ENCODE measurements at regions not wholly inside any gene's neighbourhood (a gene's known extent, or its start where the extent isn't known, plus 50 kb on each side); places are given as distances from the start of the nearest gene placed in this dataset.
"Not testable (repeated sequence)": the region's sequence is repeated elsewhere in the genome, so short reads cannot be mapped to it uniquely, and the experiment has no call there.

DNA sequence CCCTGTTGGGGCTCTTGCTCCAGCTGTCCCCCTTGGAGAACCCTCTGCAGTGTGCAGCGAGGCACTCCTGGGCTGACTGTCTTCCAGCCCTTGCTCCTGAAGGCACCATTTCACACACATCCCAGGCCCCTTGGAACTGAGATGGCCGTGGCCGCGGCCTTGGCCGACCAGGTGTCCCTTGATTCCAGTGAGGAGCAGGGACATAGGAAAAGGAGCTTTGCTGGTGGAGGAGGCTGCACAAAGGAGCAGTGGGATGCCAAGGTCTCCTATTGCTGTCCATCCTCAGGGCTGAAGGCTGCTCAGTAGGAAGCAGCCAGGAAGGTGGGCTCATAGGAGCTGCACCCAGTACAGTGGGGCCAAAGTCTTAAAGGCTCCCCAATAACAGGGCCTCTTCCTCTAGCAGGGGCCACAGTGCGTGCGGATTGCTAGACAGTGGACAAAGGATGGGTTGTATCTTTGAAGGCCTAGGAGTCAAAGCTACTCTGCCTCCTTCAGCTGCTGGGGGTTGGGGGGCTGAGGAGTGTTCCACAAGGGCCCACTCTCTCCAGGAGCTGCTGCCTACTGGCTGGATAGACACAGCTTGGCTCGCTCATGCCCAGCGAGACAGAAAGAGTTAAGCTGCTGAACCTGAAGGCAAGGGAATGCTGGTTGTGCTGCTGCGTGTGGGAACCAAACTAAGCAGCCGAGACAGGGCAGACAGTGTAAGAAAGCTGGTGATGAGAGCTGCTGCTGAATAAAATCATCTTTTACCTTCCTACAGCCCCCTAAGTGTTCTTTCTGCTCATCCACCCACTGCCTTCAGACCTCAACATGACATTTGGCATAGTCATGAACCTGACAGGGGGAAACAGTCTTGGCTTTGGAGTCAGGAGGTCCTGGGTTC lies 891.9 kb upstream of the ZNF722 start:
- DNase-seq, result no peak

DNA sequence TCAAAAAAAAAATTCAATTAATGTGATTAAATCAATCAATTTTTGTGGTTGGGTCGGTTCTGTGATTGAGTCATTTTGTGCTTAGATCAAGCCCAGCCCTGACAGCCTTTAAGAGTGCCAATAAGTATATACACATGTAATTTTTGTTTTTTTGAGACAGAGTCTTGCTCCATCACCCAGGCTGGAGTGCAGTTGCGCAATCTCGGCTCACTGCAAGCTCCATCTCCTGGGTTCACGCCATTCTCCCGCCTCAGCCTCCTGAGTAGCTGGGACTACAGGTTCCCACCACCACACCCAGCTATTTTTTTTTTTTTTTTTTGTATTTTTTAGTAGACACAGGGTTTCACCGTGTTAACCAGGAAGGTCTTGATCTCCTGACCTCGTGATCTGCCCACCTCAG lies 887.1 kb upstream of the ZNF722 start:
- DNase-seq, result not testable (repeated sequence)

DNA sequence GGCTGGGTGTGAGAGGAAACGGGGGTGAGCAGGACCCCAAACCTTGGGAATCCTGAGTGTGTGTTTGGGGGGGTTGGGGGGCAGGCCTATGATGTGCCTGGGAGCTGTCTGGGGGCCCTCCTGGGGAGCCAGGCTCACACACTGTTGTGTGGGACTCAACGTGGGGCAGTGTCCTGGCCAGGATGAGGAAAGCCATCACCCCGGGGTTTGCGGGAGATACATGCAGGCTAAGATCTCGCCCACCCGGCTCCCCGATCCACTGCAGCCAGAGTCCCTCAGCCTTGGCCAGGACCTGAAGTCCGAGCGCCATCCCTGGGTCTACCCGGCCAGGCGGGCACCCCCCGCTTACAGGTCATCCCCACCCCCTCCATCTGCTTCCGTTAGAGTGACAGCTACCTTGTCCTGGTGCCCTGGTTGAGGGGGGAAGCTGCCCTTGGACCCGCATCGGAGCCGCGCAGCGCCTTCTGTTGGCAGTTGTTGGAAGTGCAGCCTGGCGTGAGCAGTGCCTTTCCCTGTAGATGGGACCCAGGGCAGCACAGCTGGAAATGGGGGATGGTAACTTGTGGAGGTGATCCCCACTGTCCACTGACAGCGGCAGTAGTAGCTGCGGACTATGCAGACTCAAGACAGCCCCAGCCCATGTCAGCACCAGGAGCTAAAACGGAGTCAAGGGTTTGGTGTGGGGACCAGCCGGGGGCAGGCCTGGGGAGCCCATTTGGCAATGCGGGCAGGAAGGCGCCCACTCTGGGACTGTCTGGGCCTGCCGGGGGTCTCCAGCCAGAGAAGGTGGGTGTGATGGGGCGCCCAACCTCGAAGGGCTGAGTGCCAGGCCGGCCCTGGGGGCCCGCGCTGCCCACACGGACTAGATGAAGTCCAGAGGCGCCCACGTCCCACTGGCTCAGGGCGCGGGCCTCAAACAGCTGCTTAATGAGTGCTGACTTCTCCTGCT lies 885.6 kb upstream of the ZNF722 start:
- DNase-seq, result no peak

DNA sequence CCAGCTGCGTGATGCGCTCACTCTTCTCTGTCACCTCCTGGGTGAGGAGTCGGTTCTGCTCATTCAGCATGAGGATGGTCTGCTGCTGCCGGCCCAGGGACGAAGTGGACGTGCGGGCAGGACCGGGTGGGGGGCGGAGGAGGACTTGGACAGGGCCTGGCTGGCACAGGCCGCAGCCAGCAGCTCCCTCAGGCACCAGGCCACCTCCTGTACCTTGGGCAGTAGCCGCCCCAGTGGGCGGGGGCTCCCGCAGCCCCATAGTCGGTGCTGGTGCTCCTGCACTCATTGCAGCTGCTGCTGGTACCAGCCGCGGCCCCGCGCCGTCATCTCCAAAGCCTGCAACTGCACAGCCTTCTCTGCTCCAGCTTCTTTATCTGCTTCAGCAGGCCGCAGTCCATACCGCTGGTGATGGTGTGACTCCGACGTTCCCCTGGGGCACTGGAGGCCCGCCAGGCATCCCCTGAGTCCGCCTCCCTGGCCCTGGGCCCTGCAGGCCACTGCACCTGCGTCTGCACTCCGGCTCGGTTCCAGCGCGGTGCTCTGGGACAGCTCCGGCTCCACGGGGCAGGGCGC lies 884.9 kb upstream of the ZNF722 start:
- no peak for DNase-seq

DNA sequence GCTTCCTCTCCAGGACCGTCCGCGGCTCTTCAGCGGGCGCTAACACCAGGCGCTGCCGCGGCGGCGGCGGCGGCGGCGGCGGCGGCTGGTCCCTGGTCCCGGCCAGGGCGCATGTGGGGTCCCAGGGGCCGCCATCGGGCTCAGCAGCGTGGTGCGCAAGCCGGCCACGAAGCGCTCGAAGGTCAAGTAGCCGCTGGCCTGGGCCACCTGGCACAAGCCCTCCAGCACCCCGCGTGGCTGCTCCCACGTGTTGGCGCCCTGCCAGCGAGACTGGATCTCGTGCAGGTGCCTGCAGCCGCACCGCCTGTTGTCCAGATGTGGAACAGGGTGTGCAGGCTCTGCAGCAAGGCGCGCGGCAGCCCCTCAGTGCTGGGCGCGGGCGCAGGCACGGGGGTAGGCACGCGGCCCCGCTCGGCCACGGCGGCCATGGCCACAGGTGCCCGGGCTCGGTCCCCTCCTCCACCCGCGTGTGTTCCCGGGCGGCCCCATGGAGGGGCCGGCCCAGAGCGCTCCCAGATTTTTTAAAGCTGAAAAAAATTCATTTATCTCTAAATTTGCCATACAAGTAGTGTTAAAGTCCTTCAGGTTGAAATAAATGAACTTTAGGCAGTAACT lies 884.2 kb upstream of the ZNF722 start:
- DNase-seq, result no peak

Measured in DMS153 (cell line).